HG02642 (cell line): ENCODE measurements at regions not wholly inside any gene's neighbourhood (a gene's known extent, or its start where the extent isn't known, plus 50 kb on each side); places are given as distances from the start of the nearest gene placed in this dataset.
"Not testable (repeated sequence)": the region's sequence is repeated elsewhere in the genome, so short reads cannot be mapped to it uniquely, and the experiment has no call there.

Source experiments
- ATAC-seq: cut with Tn5 transposase; IDR thresholded peaks from one replicate; pipeline ENCODE4 v1.9.1; 2021; ENCODE audit warnings: mild to moderate bottlenecking; ENCODE audit not compliant: unreplicated experiment, poor library complexity

DNA sequence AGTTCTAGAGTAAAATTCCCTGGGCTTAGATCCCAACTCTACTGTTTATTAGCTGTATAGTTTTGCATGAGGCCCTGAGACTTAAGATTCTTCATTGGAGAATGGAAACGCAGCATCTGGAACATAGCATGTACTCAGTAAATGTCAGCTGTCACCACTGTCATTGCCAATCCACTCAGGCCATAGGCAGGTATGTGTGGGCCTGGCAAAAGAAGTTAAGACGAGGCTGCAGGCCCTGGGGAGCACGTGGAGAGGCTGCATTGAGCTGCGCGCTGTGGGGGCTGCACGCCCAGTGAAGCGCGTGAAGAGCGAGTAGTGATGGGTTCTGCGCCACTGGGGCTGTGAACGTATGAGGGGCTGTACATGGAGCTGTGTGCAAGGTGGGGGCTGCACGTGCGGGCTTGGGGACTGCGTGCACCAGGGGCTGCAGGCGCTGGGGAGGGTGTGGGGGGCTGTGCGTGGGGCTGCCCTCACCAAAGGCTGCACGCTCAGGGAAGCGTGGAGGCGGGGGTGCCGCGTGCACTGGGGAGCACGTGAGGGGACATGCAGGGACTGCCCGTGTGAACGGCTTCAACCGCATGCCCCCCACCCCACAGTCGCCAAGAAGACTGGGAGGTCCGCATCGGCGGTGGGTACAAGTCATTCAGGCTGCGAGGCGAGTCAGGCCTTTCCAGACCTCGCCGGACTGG lies 85.5 kb downstream of the PRR15 start:
- ATAC-seq = no peak

DNA sequence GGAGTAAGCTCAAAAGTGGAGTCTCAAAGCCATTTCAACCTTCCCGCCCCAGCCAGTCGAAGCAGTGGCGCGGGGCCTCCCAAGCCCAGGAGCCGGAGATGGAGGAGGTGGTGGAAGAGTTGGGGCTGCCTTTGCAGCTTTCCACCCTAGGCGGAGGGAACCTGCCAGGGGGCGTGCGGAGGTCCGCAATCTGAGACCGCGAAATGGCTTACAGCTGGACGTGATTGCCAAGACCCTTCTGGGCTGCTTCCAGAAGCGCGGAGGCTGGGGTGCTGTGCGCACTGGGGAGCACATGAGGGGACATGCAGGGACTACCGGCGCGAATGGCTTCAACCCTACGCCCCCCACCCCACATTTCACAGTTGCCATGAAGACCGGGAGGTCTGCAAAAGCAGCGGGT lies 86.2 kb downstream of the PRR15 start:
- ATAC-seq = no peak

DNA sequence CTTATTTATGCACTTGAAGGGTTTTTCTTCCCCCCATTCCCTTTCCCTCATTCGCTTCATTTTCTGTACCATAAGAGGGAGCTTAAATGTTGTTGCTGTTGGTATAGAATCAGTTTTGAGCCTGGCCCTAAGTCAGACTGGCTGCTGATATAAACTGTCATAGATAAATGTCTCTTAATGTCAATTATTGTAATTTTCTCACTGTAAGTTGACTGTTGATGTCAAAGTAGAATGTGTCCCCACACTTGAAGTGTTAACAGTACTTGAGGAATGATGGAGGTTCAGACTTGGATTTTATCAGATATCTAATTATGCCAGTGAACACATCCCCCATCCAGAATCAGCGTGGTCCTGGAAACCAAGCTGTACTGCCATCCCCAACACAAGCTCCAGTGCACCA lies 87.8 kb downstream of the PRR15 start:
- no peak for ATAC-seq

DNA sequence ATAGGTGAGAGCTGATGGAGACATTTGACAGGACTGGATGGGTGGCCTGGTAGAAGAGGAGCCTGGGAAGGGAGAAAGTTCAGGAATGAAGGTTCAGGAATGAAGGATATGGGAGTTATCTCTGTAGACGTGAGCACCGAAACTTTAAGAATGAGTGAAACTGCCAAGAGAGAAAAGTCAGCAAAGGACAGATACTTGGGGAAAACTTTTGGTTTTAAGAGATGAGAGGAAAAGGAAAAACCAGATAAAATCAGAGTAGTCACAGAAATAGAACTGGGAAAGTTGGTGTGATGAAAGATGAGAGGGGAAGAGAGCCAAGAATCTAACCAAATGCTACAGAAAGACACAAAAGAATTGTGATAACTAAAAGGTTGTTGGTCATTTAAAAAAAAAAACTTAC lies 88.9 kb downstream of the PRR15 start:
- ATAC-seq = no peak

DNA sequence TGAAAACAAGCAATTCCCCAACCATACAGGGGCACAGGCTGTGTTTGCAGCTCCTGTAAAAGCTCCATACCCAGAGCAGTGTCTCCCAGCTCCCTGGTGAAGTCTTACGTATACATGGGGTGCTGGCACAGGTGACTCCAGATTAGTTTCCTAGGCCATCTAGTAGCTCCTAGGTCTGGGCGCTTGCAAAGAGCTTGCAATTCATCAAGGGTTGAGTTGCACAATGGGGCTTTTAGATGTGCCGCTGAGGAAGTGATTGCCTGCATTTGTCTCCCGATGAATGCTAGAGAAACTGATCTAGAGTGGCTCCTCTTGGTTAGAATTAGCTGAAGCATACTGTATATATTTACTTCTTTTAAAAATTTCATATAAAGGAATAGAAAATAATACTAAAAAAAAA lies 90.7 kb downstream of the PRR15 start:
- ATAC-seq = not testable (repeated sequence)

DNA sequence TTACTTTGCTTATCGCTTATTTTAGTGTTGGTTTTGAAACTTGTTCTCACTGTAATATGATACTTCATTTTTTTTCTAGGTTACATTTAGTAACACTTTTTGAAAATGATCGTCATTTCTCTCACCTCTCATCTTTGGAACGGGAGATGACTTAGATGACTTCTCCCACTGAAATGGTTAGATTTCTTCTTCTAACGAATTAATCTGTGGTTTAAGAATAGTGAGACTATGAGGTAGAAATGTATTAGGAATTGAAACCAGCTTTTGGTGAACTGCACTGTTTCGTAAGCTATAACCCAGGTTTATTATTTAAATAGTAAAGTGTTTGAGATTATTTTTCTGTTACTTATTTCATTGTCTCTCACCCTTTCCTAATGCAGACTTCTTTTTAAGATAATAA lies 93.7 kb downstream of the PRR15 start:
- ATAC-seq = no peak

DNA sequence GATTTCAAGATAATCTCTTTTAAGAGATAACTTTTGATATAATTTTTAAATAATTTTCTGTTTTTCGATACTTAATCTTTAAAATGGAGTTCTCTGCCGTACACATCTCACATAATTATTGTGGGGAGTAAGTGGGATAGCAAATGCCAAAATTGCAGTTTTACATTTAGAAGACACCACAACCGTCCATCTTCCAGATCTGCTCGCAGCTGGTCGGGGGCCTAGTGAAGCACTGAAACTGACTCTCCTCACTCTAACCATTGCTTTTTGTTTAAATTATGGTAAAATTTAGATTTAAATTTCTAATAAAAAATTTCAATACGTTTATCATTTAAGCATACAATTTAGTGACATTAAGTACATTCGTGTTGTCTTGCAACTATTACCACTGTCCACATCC lies 94.2 kb downstream of the PRR15 start:
- no peak for ATAC-seq

DNA sequence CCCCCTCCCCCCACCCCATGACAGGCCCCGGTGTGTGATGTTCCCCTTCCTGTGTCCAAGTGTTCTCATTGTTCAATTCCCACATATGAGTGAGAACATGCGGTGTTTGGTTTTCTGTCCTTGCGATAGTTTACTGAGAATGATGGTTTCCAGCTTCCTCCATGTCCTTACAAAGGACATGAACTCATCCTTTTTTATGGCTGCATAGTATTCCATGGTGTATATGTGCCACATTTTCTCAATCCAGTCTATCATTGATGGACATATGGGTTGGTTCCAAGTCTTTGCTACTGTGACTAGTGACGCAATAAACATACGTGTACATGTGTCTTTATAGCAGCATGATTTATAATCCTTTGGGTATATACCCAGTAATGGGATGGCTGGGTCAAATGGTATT lies 95.6 kb downstream of the PRR15 start:
- ATAC-seq = not testable (repeated sequence)

DNA sequence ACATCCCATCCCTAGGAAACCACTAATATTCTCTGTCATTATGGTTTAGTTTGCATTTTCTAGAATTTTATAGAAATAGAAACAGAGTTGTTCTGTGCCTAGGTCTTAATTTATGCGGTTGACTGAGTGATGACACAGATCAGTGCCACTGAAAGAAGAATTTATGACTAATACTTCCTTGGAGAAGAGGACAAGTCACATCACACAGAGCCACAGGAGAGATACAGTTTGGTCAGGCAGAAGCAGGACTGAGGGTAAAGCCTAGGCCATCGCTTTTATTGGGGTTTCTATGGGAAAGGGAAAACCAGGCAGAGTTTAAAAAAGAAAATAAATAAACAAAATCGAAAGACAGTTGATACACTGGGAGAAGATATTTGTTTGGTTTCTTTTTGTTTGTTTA lies 99.3 kb downstream of the PRR15 start:
- not testable (repeated sequence) for ATAC-seq

DNA sequence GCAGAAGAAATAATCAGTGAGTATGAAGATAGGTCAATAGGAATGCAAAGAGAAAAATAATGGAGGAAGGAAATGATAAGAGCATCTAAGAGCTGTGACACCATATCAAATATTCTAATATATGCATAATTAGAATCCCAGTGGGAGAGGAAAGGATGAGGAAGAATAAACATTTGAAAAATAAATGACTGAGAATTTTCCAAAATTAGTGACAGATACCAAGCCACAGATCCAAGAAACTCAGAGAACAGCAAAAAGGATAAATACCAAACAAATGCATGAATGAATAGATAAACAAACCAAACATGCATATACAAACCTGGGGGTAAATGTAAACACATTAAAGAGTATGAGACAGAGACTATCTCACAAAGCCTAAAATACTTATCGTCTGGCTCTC lies 101.4 kb downstream of the PRR15 start:
- not testable (repeated sequence) for ATAC-seq

DNA sequence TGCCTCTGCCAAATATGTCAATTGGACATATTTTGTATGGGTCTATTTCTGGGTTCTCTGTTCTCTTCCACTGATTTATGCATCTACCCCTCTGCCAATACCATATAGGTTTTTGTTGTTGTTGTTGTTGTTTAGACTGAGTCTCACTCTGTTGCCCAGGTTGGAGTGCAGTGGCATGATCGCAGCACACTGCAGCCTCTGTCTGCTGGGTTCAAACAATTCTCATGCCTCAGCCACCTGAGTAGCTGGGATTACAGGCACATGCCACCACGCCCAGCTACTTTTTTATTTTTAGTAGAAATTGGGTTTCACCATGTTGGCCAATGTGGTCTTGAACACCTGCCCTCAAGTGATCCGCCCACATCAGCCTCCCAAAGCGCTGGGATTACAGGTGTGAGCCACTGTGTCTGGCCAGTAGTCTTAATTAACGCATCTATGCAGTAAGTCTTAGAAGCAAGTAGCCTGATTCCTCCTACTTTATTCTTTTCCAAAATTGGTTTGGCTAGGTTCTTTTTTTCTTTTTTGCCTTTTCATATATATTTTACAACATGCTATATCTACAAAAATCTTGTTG lies 103.5 kb downstream of the PRR15 start:
- not testable (repeated sequence) for ATAC-seq

DNA sequence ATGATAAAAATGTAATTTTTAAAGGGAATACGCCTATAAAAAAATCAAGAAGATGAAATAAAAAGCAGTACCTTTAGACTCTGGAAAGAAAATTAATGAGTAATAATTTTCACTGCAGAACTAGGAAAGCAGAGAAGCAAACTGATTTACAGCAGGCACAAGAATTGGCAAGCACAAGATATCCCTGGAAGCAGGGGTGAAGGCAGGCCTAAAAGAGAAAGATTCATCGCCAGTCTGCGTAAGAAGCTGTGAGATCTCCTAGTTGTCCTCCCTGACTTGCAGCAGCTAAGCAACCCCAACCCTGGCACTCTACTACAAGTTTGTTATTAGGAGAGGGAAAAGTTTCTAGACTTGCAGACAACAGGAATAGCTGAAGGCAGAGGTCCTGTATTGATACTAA lies 107.7 kb downstream of the PRR15 start:
- ATAC-seq = not testable (repeated sequence)

DNA sequence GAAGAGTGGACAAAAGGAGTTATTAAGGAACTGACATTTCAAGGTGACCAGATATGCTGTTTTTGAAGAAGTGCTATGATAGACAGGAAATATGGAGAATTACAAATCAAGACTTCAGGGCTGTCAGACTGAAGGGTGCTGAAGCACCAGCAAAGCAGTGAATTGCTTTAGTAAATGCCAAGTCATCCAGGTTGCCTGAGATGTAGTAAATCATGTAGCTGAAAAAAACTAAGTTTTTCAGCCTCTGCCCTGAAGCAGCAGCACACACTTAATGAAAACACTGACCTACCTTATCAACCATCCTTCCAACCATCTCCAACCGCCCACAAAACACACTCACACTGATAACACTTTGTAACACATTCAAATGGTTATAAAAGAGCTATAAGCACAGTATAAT lies 110.0 kb downstream of the PRR15 start:
- not testable (repeated sequence) for ATAC-seq

DNA sequence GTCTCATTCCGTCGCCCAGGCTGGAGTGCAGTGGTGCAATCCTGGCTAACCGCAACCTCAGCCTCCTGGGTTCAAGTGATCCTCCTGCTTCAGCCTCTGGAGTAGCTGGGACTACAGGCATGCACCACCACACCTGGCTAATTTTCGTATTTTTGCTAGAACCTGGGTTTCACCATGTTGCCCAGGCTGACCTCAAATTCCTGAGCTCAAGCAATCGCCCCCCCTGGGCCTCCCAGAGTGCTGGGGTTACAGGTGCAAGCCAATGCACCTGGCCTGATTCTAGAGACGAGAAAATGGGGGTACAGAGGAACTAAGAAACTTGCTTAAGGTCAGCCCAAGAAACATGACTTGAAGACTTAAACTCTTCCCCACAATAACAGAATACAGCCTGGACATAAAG lies 111.0 kb downstream of the PRR15 start:
- not testable (repeated sequence) for ATAC-seq

DNA sequence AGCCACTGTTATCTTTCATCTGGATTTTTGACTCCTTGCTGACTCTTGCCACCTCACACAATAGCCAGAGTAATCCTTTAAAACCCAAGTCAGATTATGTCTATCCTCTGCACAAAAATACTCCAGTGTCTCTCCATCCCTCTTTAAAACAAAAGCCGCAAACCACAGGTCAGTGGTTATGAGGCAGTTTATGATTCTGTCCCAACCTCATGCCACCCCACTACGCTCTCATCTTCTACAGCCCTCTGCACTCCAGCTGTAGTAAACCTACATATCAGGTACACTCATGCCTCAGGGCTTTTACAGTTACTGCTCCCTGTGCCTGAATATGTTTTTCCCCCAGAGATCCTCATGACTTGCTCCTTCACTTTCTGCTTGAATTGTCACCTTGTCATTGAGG lies 113.6 kb downstream of the PRR15 start:
- ATAC-seq = not testable (repeated sequence)

DNA sequence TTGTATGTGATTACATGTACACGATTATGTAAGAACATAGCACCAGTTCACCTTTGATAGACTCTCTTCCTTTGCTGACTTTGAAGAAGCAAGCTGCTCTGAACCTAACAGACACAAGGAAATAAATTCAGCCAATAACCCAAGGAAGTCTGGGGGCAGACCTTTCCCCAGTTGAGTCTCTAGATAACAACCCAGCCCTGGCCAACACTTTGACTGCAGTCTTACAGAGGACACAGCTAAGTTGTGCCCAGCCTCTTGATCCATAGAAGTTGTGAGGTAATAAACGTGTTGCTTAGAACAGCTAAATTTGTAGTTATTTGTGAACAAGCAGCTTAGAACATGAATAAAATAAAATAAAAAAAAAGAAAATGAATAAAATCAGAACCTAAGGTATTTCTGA lies 116.3 kb downstream of the PRR15 start:
- ATAC-seq = not testable (repeated sequence)

DNA sequence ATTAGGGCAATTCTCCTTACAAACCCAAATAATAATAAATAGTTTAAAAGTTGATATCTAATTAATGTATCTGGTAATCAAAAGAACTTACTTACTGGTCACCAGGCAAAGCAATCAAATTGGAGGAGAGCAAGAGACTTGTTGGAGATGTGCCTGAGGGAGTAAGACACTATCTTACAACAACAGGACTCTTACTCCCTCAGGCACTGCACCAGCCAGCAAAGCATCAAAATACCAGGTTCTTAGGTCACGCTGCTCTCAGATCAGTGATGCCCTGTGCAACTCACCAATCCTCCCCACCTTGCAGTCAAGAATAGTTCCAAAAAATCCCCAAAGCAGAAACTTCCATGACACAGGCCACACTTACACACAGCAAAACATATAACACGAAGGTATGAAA lies 117.0 kb downstream of the PRR15 start:
- not testable (repeated sequence) for ATAC-seq

DNA sequence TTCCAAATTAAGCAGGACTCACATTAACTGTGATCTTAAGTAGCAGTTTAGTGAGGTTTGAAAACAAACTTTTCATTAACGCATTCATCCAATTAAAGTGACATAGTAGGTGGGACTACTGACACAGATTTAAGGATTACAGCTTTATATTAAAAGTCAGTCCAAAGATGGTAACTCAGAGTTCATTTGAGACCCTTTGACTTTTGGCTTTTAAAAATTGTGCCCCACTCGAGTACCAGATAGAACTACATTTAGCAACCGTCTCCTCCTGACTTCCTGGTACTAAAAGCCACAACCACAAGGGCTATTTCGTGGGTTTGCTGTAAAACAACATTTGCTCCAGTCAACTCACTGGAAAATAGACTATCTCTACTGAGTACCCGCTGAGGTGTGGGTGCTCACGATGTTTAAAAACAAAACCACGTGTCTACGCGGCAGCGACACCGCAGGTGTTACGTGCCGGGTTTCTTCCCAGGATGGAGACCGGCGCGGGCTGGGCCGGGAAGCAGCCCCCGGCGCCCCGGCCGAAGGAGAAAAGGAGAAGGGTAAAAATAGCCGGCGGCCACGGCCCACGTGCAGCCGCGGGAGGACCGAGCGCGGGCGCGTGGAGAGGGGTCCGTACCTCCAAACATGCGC lies 120.6 kb downstream of the PRR15 start:
- peak; percentile 24 for ATAC-seq

DNA sequence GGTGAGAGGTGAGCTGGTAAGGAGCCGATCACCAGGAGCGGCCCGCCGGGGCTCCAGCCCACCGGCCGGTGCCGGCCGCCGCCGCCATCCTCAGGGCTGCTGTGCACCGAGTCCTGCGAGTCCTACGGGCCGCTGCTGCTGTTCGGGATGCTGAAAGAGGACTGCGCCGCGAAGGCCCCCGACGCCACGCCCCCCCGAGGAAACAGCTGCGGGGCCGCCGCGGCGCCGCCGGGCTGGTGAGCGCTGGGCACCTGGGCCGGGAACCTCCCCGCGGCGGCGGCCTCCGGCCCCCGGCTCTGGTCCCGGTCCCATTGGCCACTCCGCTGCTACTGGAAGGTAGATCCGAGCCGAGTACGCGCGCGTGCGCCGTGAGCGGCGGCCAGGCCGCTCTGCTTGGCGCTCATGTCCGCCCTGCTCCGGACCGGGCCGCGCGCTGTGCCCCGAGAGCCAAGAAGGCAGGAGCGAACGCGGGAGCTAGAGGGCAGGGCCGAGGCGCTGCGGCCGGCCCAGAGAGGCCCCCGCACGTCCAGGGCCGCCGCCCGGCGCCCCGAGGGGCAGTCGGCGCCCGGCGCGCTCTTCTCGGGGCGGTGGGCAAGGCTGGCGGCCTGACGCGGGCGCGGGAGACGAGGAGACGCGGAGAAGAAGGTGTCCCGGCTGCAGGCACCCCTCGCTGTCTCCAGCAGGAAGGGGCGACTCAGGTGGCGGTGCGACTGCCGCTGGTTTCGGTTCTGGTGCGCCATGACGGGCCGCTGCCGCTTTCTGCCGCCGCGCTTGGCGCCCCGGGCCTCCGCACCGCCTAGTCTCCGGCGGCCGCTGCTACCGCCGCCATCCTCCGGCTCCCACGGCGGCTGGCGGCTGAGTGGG lies 121.3 kb upstream of the WIPF3 start:
- peak; percentile 77 for ATAC-seq

DNA sequence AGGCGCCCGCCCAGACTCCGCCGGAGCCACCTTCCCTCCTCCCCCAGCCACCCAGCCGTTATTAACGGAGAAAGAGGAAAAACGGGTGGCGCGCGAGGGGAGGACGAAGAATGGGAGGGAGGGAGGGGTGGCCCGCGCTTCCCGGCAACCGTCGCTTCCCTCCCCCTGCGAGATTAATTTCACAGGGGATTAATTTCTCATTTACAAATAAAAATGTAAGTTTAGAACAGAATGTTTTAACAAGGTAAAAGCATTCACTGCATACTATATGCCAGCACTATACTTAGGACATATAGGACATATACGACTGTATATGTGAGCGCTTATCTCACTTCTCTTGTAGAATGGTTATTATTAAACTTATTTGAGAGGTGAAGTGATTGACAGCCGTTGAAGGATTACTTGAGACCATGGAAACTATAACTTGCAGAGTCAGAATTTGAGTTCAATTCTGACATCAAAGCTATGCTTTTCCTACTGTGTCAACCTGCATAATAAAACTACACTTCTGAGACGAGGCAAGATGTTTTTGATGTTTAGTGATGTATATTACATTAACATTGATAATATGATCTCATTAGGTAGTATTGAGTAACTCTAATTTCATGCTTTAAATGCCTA lies 120.5 kb upstream of the WIPF3 start:
- not testable (repeated sequence) for ATAC-seq
